ENCODE measurements at regions not wholly inside any gene's neighbourhood (a gene's known extent, or its start where the extent isn't known, plus 50 kb on each side); places are given as distances from the start of the nearest gene placed in this dataset.

DNA sequence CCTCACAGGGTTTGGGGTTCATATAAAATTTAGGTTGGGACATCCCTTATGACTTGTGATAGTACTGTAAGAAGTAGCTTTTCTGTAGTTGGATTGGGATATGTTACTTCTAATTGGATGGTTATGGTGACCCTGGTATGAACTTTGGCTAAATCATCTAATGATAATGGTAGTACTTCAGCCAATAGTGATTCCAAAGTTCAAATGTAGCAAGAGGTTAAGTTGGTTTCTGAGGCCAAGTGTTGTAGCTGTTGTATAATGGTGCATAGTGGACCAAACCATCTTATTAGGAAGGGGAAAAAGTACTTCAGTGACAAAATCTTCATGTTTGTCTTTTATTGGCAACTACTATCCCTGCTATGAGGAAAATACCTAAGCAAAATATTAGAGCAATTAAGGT, 542.1 kb upstream of the IGFBP3 start:
- no peak for DNase-seq

GRCh38 chr7:46461334-46461777, 540.3 kb upstream of the IGFBP3 start:
- DNase-seq, result no peak

GRCh38 chr7:46459942-46460341, 538.9 kb upstream of the IGFBP3 start:
- DNase-seq, result no peak

DNA sequence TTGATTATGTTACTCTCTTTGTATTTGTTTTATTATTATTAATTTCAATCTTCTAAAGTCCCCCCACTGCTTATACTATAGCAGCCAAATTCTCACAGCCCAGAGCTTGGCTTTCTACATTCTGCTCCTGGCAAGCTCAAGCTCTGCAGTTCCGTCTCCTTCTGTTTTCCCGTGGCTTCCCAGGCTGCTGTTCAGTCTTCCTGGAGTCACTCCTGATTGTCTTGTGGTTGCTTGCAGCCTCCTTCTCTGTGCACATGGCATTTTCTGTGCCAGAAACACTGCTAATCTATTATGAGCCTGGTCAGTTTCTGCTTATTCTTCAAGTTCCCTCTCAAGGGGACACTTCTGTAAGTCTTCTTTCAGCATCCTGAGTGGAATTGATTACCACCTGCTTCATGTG, 533.7 kb upstream of the IGFBP3 start:
- no peak for DNase-seq

- DNase-seq, result no peak
These were observed 531.6 kb upstream of the IGFBP3 start for GRCh38 chr7:46452561-46453135.

DNA sequence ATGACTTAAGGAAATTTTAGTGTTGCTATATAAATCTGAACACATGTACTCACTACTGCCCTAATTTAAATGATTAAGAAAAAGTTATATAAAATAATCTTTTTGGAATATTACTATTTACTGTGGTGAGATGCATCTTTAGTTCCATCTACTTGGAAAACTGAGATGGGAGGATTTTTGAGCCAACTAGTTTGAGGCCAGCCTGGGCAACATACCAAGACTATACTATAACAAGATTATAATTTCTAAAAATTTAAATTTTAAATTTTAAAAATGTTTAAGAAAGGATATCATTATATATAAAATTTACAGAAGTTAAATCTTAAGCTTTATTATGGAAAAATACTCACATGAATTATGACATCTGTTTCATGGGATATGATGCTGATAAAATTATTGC, 530.8 kb upstream of the IGFBP3 start:
- DNase-seq, result no peak

DNA sequence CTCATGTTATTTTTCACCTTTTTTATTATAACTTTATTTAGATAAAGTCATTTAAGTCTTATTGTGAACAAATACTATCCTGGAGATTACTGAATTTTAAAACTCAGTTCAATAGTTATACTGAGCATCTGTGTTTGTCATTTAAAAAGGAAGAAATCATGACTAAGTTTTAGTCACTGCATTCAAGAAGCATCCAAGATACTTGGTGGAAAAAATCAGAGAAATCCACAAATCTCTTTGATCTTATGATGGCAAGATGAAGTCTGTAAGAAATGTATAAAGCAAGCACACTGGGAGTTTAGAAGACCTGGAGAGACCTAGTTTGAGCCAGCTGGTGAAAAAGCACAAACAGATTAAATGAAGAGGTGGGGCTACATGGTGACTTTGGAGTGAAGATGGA, 529.8 kb upstream of the IGFBP3 start:
- no peak for DNase-seq

GRCh38 chr7:46450425-46450824, 529.4 kb upstream of the IGFBP3 start:
- DNase-seq, result no peak

- no peak for DNase-seq
These were observed 528.7 kb upstream of the IGFBP3 start for GRCh38 chr7:46449743-46450142.

- DNase-seq, result no peak
These were observed 527.4 kb upstream of the IGFBP3 start for GRCh38 chr7:46448478-46448877.

GRCh38 chr7:46446151-46446550, 525.1 kb upstream of the IGFBP3 start:
- DNase-seq, result no peak

DNA sequence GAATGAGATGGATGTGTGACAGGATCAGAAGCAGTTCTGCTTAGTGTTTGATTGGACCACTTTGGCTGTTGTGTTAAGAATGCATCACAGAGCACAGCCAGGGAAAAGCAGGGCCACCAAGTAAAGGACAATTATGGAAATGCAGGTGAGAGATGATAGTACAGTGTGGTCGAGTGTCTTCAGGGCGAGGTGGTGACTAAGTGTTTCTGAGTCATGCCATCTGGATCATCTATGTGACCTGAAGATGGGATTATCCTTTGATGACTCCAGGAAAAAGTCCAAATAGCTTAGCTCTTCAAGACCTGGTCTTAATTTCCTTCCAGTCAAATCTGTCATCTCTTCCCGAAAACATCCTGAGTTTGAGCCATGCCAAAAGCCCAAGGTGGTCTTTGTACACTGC, 523.2 kb upstream of the IGFBP3 start:
- no peak for DNase-seq

GRCh38 chr7:46440186-46440585, 519.1 kb upstream of the IGFBP3 start:
- no peak for DNase-seq

DNA sequence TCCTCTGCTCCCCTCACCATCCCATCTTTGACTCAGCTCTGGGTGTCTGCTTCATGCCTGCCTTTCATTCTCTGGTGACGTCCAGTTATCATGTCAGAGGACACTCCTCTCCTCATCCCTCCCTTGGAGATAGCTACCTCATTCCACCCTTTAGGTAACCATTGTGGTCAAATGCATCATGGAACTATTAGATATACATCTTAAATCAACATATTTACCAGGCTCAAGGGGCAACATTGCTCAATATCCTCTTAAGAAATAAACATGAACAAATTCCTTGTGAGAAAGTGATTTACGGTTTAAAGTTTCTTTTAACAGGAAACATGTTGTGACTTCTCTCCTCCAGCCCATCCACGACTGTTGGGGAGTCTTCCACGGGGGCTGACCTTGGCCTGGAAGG, 511.6 kb upstream of the IGFBP3 start:
- DNase-seq, result no peak

DNA sequence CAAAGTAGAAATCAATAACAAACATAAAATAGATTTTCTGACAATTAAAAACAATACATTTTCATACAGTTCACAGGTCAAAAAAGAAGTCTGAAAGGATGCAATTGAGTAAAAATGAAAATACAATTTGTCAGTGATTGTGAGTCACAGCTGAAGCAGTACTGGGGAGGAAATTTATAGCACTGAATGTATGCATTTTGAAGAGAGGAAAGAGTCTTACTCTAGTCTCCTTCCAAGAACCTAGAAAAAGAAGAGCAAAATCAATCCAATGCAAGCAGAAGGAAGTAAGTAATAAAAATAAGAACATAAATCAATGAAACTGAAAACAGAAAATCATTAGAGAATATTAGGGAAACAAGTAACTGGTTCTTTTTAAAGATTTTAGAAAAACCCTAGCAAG, 507.2 kb upstream of the IGFBP3 start:
- DNase-seq, result no peak

GRCh38 chr7:46424934-46425333, 503.9 kb upstream of the IGFBP3 start:
- no peak for DNase-seq

DNA sequence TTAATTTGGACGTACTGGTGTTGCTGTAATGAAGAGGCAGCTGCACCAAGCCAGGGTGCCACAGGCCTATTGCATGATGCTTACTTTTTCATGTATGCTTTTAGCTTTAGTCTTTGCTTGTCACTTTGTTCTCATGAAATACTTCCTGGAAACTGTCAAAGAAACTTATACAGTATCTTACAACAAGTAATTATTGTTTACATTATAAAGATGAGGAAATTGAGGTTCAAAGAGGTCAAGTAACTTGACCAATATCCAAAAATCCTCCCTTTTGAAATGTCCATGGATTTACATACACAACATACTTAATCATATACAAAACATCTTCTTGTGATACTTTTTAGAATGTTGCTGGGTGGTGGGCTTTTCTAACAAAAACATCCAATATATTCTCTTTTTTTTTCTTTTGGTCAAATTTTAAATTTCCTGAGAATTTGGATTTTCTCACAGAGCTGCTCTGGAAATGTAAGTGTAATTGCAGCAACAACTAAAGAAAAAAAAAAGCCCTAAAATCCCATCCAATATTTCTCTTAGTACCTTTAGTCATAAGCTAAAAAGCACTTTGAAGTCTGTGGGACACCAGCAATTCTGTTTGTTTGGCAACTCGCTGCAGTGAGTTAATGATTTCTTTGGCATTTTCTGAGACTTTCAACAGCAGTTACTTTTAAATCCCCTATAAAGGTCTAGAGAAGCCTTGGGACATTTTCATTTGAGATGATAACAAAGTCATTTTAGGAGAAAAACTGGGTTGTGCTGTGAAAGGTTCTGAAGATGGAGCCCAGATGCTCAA, 500.6 kb upstream of the IGFBP3 start:
- no peak for DNase-seq

DNA sequence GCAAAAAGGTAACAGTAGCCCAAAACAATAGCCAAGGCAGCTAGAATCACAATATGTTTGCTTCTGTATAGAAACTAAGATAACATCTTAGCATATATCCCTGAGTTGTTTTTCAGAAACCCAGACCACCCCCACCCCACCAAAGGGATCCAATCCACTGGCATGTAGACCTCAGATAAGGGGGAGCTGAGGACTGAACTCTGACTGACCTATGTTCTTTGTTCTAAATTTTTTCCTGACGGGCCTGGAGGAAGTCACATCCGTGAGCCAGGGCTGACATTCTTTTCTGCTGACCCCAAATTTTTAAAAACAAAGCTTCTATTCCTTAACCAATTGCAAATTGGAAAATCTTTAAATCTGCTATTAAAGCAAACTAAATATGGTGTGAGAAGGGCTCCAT, 493.9 kb upstream of the IGFBP3 start:
- DNase-seq, result no peak

- no peak for DNase-seq
These were observed 490.2 kb upstream of the IGFBP3 start for GRCh38 chr7:46411236-46411635.

- DNase-seq, result no peak
These were observed 486.1 kb upstream of the IGFBP3 start for GRCh38 chr7:46407125-46407524.

DNA sequence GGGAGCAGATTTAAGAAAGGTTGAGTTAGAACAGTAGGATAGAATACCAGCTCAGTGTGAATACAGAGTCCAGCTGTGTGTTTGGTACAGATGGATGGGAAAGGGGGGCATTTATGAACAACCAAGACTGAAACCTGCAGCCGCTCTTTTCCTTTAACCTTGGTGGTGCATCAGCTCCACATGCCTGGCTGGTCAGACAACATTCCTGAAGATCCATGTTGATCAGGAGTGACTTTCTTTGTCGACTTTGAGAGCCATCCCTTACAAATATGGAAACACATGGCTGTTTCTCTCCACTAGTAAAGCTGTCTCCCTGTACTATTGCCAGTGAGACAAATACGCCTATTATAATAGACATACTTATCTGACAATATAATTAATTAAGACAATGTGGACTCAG, 476.5 kb upstream of the IGFBP3 start:
- DNase-seq, result no peak

DNA sequence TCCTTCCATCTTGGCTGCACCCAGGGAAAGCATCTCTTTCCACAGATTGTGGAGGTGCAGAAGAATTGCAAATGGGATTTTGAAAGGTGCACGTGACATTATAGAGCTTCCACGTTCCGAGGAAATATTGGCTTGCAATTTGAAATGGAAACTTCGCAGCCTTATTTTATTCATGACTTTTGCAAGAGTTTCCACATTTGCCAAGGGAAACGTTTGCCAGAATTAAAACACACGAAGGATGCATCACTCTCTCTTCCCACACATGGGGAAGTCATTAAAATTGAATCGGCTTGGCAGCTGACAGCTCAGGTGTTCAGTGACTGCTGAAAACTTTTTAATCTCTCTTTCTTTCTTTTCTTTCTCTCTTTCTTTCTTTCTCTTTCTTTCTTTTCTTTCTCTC, 475.4 kb upstream of the IGFBP3 start:
- no peak for DNase-seq

GRCh38 chr7:46393142-46393541, 472.1 kb upstream of the IGFBP3 start:
- no peak for DNase-seq

- no peak for DNase-seq
These were observed 470.4 kb upstream of the IGFBP3 start for GRCh38 chr7:46391231-46392201.

Data from activated naive CD4-positive, alpha-beta T cell treated with anti-CD3 and anti-CD28 coated beads, Interleukin-2, amount 50 U/mL, for 16 hours (primary cell).